ENCODE measurements at regions not wholly inside any gene's neighbourhood (a gene's known extent, or its start where the extent isn't known, plus 50 kb on each side); places are given as distances from the start of the nearest gene placed in this dataset.
A peak's percentile ranks its signal among the peaks of the same experiment; 100 is the strongest.

DNA sequence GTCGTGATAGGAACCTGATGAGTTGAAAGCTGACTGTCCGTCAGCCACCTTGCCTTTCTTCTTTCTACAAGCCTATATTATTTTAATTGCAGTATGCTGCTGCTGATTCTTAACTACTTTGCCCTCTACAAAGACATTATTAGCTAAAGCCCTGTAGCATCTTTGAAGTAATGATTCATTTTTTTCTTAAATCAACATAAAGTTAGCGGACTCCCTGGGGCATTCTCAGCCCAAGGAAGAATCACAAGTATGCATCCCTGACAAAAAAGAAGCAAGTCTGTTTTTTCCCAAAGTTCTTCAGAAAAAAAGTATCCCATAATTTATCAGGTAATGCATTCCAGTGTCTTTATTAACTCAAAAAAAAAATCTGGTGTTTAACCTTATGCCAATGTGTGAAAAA is 69.5 kb upstream of the TAS2R1 start:
- peak overlapping the region; percentile 89 for H2BK20ac ChIP-seq (ENCODE audit: low read depth, low read length)
- H2BK120ac ChIP-seq (ENCODE audit: low read depth, low read length), result peak overlapping the region; percentile 86
- no peak overlapping the region for H3K4me3 ChIP-seq (ENCODE audit: insufficient read depth, low read depth, low read length)
- in situ Hi-C loops (cut with MboI; ENCODE audit: low sequenced_read_pairs), result no loop called here
- ATAC-seq (ENCODE audit: low read depth), result peak; percentile 59
- peak overlapping the region; percentile 71; the same call in 1 of the 2 replicates for H2AK5ac ChIP-seq (ENCODE audit: low read depth, low read length)
- no peaks in the 10 kb centered on the region for H3K36me3 ChIP-seq (ENCODE audit: control insufficient read depth, insufficient read depth, low read length)
- intact Hi-C loops (cut with micrococcal nuclease), result loop anchor here (5.0 kb wide), 2 partner anchors 47 to 152 kb away; partner anchors contain the start of gene SEMA5A
- peak overlapping the region; percentile 1; the same call in 1 of the 2 replicates for H3K4me2 ChIP-seq (ENCODE audit: low read depth, low read length)
- ChIA-PET CTCF (no interaction called here), POLR2A (ENCODE audit: unreplicated experiment) (no interaction called here)
- dilution Hi-C loops (cut with HindIII; ENCODE audit: low sequenced_read_pairs, unreplicated experiment), result no loop called here
- H3K27me3 ChIP-seq (ENCODE audit: control insufficient read depth, insufficient read depth, low read length), result no peaks in the 10 kb centered on the region
- H3K27ac ChIP-seq (ENCODE audit: insufficient read depth, low read length), result no peak overlapping the region
- H3K9me1 ChIP-seq (ENCODE audit: insufficient read depth, low read length), result no peaks in the 10 kb centered on the region
- BruUV-seq (replicated peaks), result no TSS peak
- H3K14ac ChIP-seq (replicated peaks; ENCODE audit: low read depth, low read length), result 0 out of 2 replicates have a peak overlapping the region, but pooled peaks have one; percentile 56
- peak overlapping the region in 1 of 2 experiments; percentile 63; a peak in 2 of 4 replicates for H4K8ac ChIP-seq (ENCODE audit: low read depth in 2 of 2, low read length in 2 of 2)
- no peaks in the 10 kb centered on the region for H3K9me3 ChIP-seq (ENCODE audit: control insufficient read depth, insufficient read depth, low read length)
- H3K9ac ChIP-seq (ENCODE audit: low read depth, low read length), result no peak overlapping the region
- peak overlapping the region; percentile 68 for H3K4ac ChIP-seq (ENCODE audit: low read depth, low read length)
- no peak overlapping the region for H2AFZ ChIP-seq (replicated peaks; ENCODE audit: low read length, poor library complexity)
- DNase-seq, result peak; percentile 22
- H3K4me1 ChIP-seq (ENCODE audit: control insufficient read depth, insufficient read depth, low read length), result peaks cover 5% of the 10 kb centered on the region; the same call in 1 of the 2 replicates
- peak overlapping the region; percentile 71; the same call in 1 of the 3 replicates for H2BK15ac ChIP-seq (ENCODE audit: low read depth, low read length)
- 0 out of 2 replicates have a peak overlapping the region, but pooled peaks have one; percentile 13 for H3K23ac ChIP-seq (ENCODE audit: low read depth, low read length)
- peak overlapping the region; percentile 35; the same call in 1 of the 2 replicates for H4K5ac ChIP-seq (ENCODE audit: low read depth, low read length)
- no peaks in the 10 kb centered on the region for H3K79me1 ChIP-seq (ENCODE audit: low read depth in 1 of 2, low read length in 2 of 2)
- H2AK9ac ChIP-seq (replicated peaks; ENCODE audit: low read depth, low read length, poor library complexity), result no peak overlapping the region
- H4K20me1 ChIP-seq (ENCODE audit: insufficient read depth, low read length), result no peaks in the 10 kb centered on the region
- H4K91ac ChIP-seq (ENCODE audit: insufficient read depth, low read depth, low read length), result peak overlapping the region; percentile 51; the same call in 1 of the 2 replicates
- H2BK5ac ChIP-seq (ENCODE audit: low read depth, low read length, poor library complexity, severe bottlenecking), result peak overlapping the region; percentile 27
- WGBS, 2 experiments (ENCODE audit: extremely low coverage in 2 of 2, insufficient read length in 1 of 2), result no CpG with 5 or more reads among the region's 3 CpGs
- no peak for TF ChIP-seq CEBPB (IDR thresholded peaks at IDR 0.05; ENCODE audit: low read depth, low read length)
- H3K18ac ChIP-seq (ENCODE audit: low read depth, low read length), result peak overlapping the region; percentile 57; the same call in 1 of the 2 replicates
- H3K56ac ChIP-seq (ENCODE audit: extremely low read depth, insufficient read depth, low read length), result peak overlapping the region; percentile 45

All from IMR-90 (cell line).